Mesendoderm (in vitro differentiated cells): ENCODE measurements at regions not wholly inside any gene's neighbourhood (a gene's known extent, or its start where the extent isn't known, plus 50 kb on each side); places are given as distances from the start of the nearest gene placed in this dataset.
A peak's percentile ranks its signal among the peaks of the same experiment; 100 is the strongest.

ENCODE experiments used
- DNase-seq: peaks from one replicate; pipeline ENCODE4 v3.0.0; 2013
- H2AK5ac ChIP-seq: 2 replicates; pipeline ENCODE4 v1.6.1; 2013; ENCODE audit warnings: low read length, inconsistent platforms
- H2BK120ac ChIP-seq: 2 replicates; pipeline ENCODE4 v1.6.1; 2013; ENCODE audit warnings: low read depth, mild to moderate bottlenecking, low read length, moderate library complexity, mixed read lengths
- H2BK15ac ChIP-seq: replicated peaks from 2 replicates; pipeline ENCODE4 v1.6.1; 2013; ENCODE audit warnings: low read depth, mild to moderate bottlenecking, moderate library complexity
- H2BK5ac ChIP-seq: 2 replicates; pipeline ENCODE4 v1.6.1; 2013; ENCODE audit warnings: low read length, inconsistent platforms
- H3K18ac ChIP-seq: 2 replicates; pipeline ENCODE4 v1.6.1; 2013; ENCODE audit warnings: mild to moderate bottlenecking, low read length, mixed read lengths
- H3K23ac ChIP-seq: one replicate; pipeline ENCODE4 v1.6.1; 2013; ENCODE audit warnings: low read length
- H3K27ac ChIP-seq: 2 replicates; pipeline ENCODE4 v1.5.1; 2013; ENCODE audit warnings: low read depth, mild to moderate bottlenecking, inconsistent platforms, low read length, moderate library complexity
- H3K27me3 ChIP-seq: 2 replicates; pipeline ENCODE4 v1.6.1; 2013; ENCODE audit warnings: low read length, control low read depth, mild to moderate bottlenecking, inconsistent platforms; ENCODE audit not compliant: insufficient read depth, poor library complexity
- H3K36me3 ChIP-seq: 2 replicates; pipeline ENCODE4 v1.6.1; 2013; ENCODE audit warnings: low read length, inconsistent platforms; ENCODE audit not compliant: control insufficient read depth, insufficient read depth
- H3K4ac ChIP-seq: one replicate; pipeline ENCODE4 v1.6.1; 2013; ENCODE audit warnings: low read depth, mild to moderate bottlenecking, low read length, moderate library complexity
- H3K4me1 ChIP-seq: 2 replicates; pipeline ENCODE4 v1.6.1; 2013; ENCODE audit warnings: low read depth, low read length, inconsistent platforms; ENCODE audit not compliant: control insufficient read depth
- H3K4me2 ChIP-seq: 2 replicates; pipeline ENCODE4 v1.6.1; 2013; ENCODE audit warnings: low read length
- H3K4me3 ChIP-seq: 2 replicates; pipeline ENCODE4 v1.5.1; 2013; ENCODE audit warnings: mild to moderate bottlenecking, low read length
- H3K56ac ChIP-seq: one replicate; pipeline ENCODE4 v1.6.1; 2013; ENCODE audit warnings: low read length
- H3K79me1 ChIP-seq: 2 replicates; pipeline ENCODE4 v1.6.1; 2013; ENCODE audit warnings: low read length, inconsistent platforms
- H3K79me2 ChIP-seq: 2 replicates; pipeline ENCODE4 v1.6.1; 2013; ENCODE audit warnings: mild to moderate bottlenecking, low read length; ENCODE audit not compliant: control insufficient read depth, insufficient read depth
- H3K9ac ChIP-seq: 2 replicates; pipeline ENCODE4 v1.6.1; 2013; ENCODE audit warnings: low read length, inconsistent platforms
- H4K5ac ChIP-seq: one replicate; pipeline ENCODE4 v1.6.1; 2013; ENCODE audit warnings: low read length
- H4K8ac ChIP-seq: one replicate; pipeline ENCODE4 v1.6.1; 2013; ENCODE audit warnings: low read depth, mild to moderate bottlenecking, control low read depth, low read length, moderate library complexity
- WGBS: extraction: QIAGEN DNeasy Blood & Tissue Kit; methylation state at CpG from one replicate; pipeline ENCODE4 v1.1.7; 2013; ENCODE audit warnings: low lambda C conversion rate, missing lambda C conversion rate; ENCODE audit not compliant: insufficient coverage; ENCODE audit errors: extremely low coverage; 5-methylcytosine and 5-hydroxymethylcytosine counted together

- no peaks in the 10 kb centered on the region for H3K79me2 ChIP-seq
- H3K18ac ChIP-seq, result no peak overlapping the region
- H3K23ac ChIP-seq, result no peak overlapping the region
- no peak overlapping the region for H2BK5ac ChIP-seq
- H2BK15ac ChIP-seq, result no peak overlapping the region
- H2BK120ac ChIP-seq, result no peak overlapping the region
- no peak overlapping the region for H2AK5ac ChIP-seq
- no peak overlapping the region for H3K56ac ChIP-seq
- no peak overlapping the region for H3K4me3 ChIP-seq
- H3K9ac ChIP-seq, result no peak overlapping the region
- H4K5ac ChIP-seq, result no peak overlapping the region
- H4K8ac ChIP-seq, result no peak overlapping the region
- no peak overlapping the region for H3K4me2 ChIP-seq
- no peaks in the 10 kb centered on the region for H3K79me1 ChIP-seq
- H3K36me3 ChIP-seq, result no peaks in the 10 kb centered on the region
- no CpG with 5 or more reads among the region's 3 CpGs for WGBS
- DNase-seq, result no peak
- no peak overlapping the region for H3K4ac ChIP-seq
- no peaks in the 10 kb centered on the region for H3K27me3 ChIP-seq
- H3K4me1 ChIP-seq, result peaks cover 8% of the 10 kb centered on the region
- H3K27ac ChIP-seq, result no peak overlapping the region
These were observed 119.0 kb upstream of the ADGRL2 start for GRCh38 chr1:81681601-81682266.

- Histone ChIP-seq H3K27ac (no peak overlapping the region), H3K56ac (peak overlapping the region; percentile 58), H4K5ac (no peak overlapping the region), H3K4me2 (no peak overlapping the region), H2BK15ac (no peak overlapping the region), H3K4ac (peak overlapping the region; percentile 24), H4K8ac (no peak overlapping the region), H2BK120ac (peak overlapping the region; percentile 73), H3K4me1 (peaks cover 8% of the 10 kb centered on the region), H3K4me3 (no peak overlapping the region), H3K23ac (no peak overlapping the region), H3K27me3 (no peaks in the 10 kb centered on the region), H2BK5ac (peak overlapping the region; percentile 21), H2AK5ac (no peak overlapping the region), H3K18ac (peak overlapping the region; percentile 23), H3K79me1 (no peaks in the 10 kb centered on the region), H3K9ac (no peak overlapping the region), H3K79me2 (no peaks in the 10 kb centered on the region), H3K36me3 (no peaks in the 10 kb centered on the region)
- WGBS, result no CpG with 5 or more reads among the region's 2 CpGs
- DNase-seq, result peak; percentile 23
These were observed 119.6 kb upstream of the ADGRL2 start for GRCh38 chr1:81681114-81681513.

- H2BK15ac ChIP-seq, result no peak overlapping the region
- H3K9ac ChIP-seq, result no peak overlapping the region
- H3K4me1 ChIP-seq, result peaks cover 8% of the 10 kb centered on the region
- no peak overlapping the region for H2AK5ac ChIP-seq
- H3K27me3 ChIP-seq, result no peaks in the 10 kb centered on the region
- no peak overlapping the region for H4K5ac ChIP-seq
- peak; percentile 34 for DNase-seq
- H3K56ac ChIP-seq, result peak overlapping the region; percentile 5
- H3K4ac ChIP-seq, result no peak overlapping the region
- H2BK5ac ChIP-seq, result no peak overlapping the region
- WGBS, result no CpG with 5 or more reads among the region's 3 CpGs
- H3K36me3 ChIP-seq, result no peaks in the 10 kb centered on the region
- H3K79me2 ChIP-seq, result no peaks in the 10 kb centered on the region
- no peak overlapping the region for H3K4me3 ChIP-seq
- H2BK120ac ChIP-seq, result no peak overlapping the region
- H3K23ac ChIP-seq, result no peak overlapping the region
- H3K18ac ChIP-seq, result peak overlapping the region; percentile 4
- H4K8ac ChIP-seq, result no peak overlapping the region
- H3K79me1 ChIP-seq, result no peaks in the 10 kb centered on the region
- no peak overlapping the region for H3K27ac ChIP-seq
- no peak overlapping the region for H3K4me2 ChIP-seq
These were observed 120.8 kb upstream of the ADGRL2 start for GRCh38 chr1:81679942-81680341.

GRCh38 chr1:81678779-81679178 lies 122.0 kb upstream of the ADGRL2 start:
- H3K79me2 ChIP-seq, result no peaks in the 10 kb centered on the region
- no peaks in the 10 kb centered on the region for H3K79me1 ChIP-seq
- no CpG with 5 or more reads among the region's 3 CpGs for WGBS
- H3K23ac ChIP-seq, result no peak overlapping the region
- H2BK5ac ChIP-seq, result no peak overlapping the region
- H3K18ac ChIP-seq, result peak overlapping the region; percentile 75
- H3K9ac ChIP-seq, result no peak overlapping the region
- H4K8ac ChIP-seq, result no peak overlapping the region
- H3K27me3 ChIP-seq, result no peaks in the 10 kb centered on the region
- no peak overlapping the region for H2BK120ac ChIP-seq
- no peak for DNase-seq
- no peak overlapping the region for H2BK15ac ChIP-seq
- no peak overlapping the region for H2AK5ac ChIP-seq
- no peaks in the 10 kb centered on the region for H3K36me3 ChIP-seq
- no peak overlapping the region for H3K56ac ChIP-seq
- H3K4me1 ChIP-seq, result peaks cover 8% of the 10 kb centered on the region
- no peak overlapping the region for H3K4ac ChIP-seq
- H3K27ac ChIP-seq, result no peak overlapping the region
- H3K4me2 ChIP-seq, result no peak overlapping the region
- no peak overlapping the region for H3K4me3 ChIP-seq
- H4K5ac ChIP-seq, result no peak overlapping the region

GRCh38 chr1:81672766-81673165 lies 128.0 kb upstream of the ADGRL2 start:
- Histone ChIP-seq H3K4me2 (no peak overlapping the region), H3K36me3 (no peaks in the 10 kb centered on the region), H3K4ac (no peak overlapping the region), H3K4me1 (no peaks in the 10 kb centered on the region), H3K18ac (no peak overlapping the region), H2BK5ac (no peak overlapping the region), H3K23ac (no peak overlapping the region), H4K8ac (no peak overlapping the region), H3K56ac (no peak overlapping the region), H2BK120ac (no peak overlapping the region), H3K79me1 (no peaks in the 10 kb centered on the region), H2AK5ac (no peak overlapping the region), H3K9ac (no peak overlapping the region), H3K27ac (no peak overlapping the region), H4K5ac (no peak overlapping the region), H3K4me3 (no peak overlapping the region), H2BK15ac (no peak overlapping the region), H3K27me3 (no peaks in the 10 kb centered on the region), H3K79me2 (no peaks in the 10 kb centered on the region)
- DNase-seq, result no peak

GRCh38 chr1:81671038-81671437 lies 129.7 kb upstream of the ADGRL2 start:
- no peak overlapping the region for H4K5ac ChIP-seq
- no peak for DNase-seq
- WGBS, result no CpG with 5 or more reads among the region's 3 CpGs
- H3K9ac ChIP-seq, result no peak overlapping the region
- H3K79me1 ChIP-seq, result no peaks in the 10 kb centered on the region
- no peak overlapping the region for H3K4me3 ChIP-seq
- no peaks in the 10 kb centered on the region for H3K36me3 ChIP-seq
- no peak overlapping the region for H3K18ac ChIP-seq
- no peak overlapping the region for H2BK15ac ChIP-seq
- no peak overlapping the region for H2AK5ac ChIP-seq
- no peaks in the 10 kb centered on the region for H3K27me3 ChIP-seq
- no peak overlapping the region for H3K27ac ChIP-seq
- no peaks in the 10 kb centered on the region for H3K79me2 ChIP-seq
- no peak overlapping the region for H4K8ac ChIP-seq
- H2BK5ac ChIP-seq, result no peak overlapping the region
- H3K56ac ChIP-seq, result no peak overlapping the region
- H3K4me2 ChIP-seq, result no peak overlapping the region
- H3K4me1 ChIP-seq, result no peaks in the 10 kb centered on the region
- no peak overlapping the region for H3K23ac ChIP-seq
- no peak overlapping the region for H2BK120ac ChIP-seq
- H3K4ac ChIP-seq, result no peak overlapping the region
